Vagina (tissue), 2 donors: ENCODE measurements at regions not wholly inside any gene's neighbourhood (a gene's known extent, or its start where the extent isn't known, plus 50 kb on each side); places are given as distances from the start of the nearest gene placed in this dataset.
"Not testable (repeated sequence)": the region's sequence is repeated elsewhere in the genome, so short reads cannot be mapped to it uniquely, and the experiment has no call there.

Experiments
- DNase-seq, 2 donors: peaks; one replicate each; pipeline ENCODE4 v3.0.0-alpha.2; 2017; ENCODE audit errors: extremely low spot score in 2 of 2
- H3K27ac ChIP-seq: fragments of 200-600 bp; sonication (generic); one replicate; pipeline ENCODE4 v1.5.1; 2019
- H3K27me3 ChIP-seq: fragments of 200-600 bp; sonication (generic); one replicate; pipeline ENCODE4 v1.5.1; 2019
- H3K36me3 ChIP-seq, 2 donors: fragments of 200-600 bp; sonication (generic); one replicate each; pipeline ENCODE4 v1.5.1; 2017 to 2019
- H3K4me1 ChIP-seq: fragments of 200-600 bp; sonication (generic); one replicate; pipeline ENCODE4 v1.5.1; 2019
- H3K4me3 ChIP-seq, 2 donors: fragments of 200-600 bp; sonication (generic); 1 replicate in 1 of 2; 2 replicates in 1 of 2; pipeline ENCODE4 v1.5.1; 2016 to 2019
- H3K9me3 ChIP-seq: fragments of 200-600 bp; sonication (generic); one replicate; pipeline ENCODE4 v1.5.1; 2019
- CTCF ChIP-seq, 3 experiments: fragments of 450-650 bp in 2 of 3; fragments of 200-600 bp in 1 of 3; sonication (generic) in 1 of 3; IDR thresholded peaks; one replicate each; pipeline ENCODE4 v1.5.1; 2017 to 2019; ENCODE audit warnings: antibody characterized with exemption in 3 of 3, mild to moderate bottlenecking in 2 of 3, moderate library complexity in 2 of 3
- POLR2A ChIP-seq, 2 donors: fragments of 450-650 bp; IDR thresholded peaks; one replicate each; pipeline ENCODE4 v1.6.1; 2017; ENCODE audit warnings: antibody characterized with exemption in 2 of 2, mild to moderate bottlenecking in 2 of 2, moderate library complexity in 2 of 2
- POLR2AphosphoS5 ChIP-seq, 2 donors: sonication (generic); formaldehyde crosslinking; IDR thresholded peaks; one replicate each; pipeline ENCODE4 v1.9.0; 2017; ENCODE audit warnings: antibody characterized with exemption in 2 of 2, mild to moderate bottlenecking in 2 of 2, low read depth in 1 of 2; ENCODE audit not compliant: insufficient read depth in 1 of 2
- intact Hi-C: fragments of 100-400 bp; cut with DNase I; formaldehyde crosslinking; loops from one replicate; pipeline ENCODE4 v1.15.1; 2023

GRCh38 chr3:35440826-35441225 is 198.5 kb upstream of the ARPP21 start:
- no peak overlapping the region for H3K4me3 ChIP-seq
- intact Hi-C loops: no loop called here
- DNase-seq: no peak
- no peak overlapping the region for H3K27ac ChIP-seq
- no peaks in the 10 kb centered on the region for H3K36me3 ChIP-seq
- H3K9me3 ChIP-seq: no peaks in the 10 kb centered on the region
- no peak for TF ChIP-seq POLR2AphosphoS5 (IDR thresholded peaks at IDR 0.05; ENCODE audit: insufficient read depth in 1 of 2, low read depth in 1 of 2)
- no peak for TF ChIP-seq POLR2A (IDR thresholded peaks at IDR 0.05)
- no peak for TF ChIP-seq CTCF (IDR thresholded peaks at IDR 0.05)
- no peaks in the 10 kb centered on the region for H3K4me1 ChIP-seq
- H3K27me3 ChIP-seq: no peaks in the 10 kb centered on the region

GRCh38 chr3:35446896-35447295 is 192.4 kb upstream of the ARPP21 start:
- H3K36me3 ChIP-seq: no peaks in the 10 kb centered on the region
- H3K9me3 ChIP-seq: no peaks in the 10 kb centered on the region
- H3K27me3 ChIP-seq: no peaks in the 10 kb centered on the region
- no peak for DNase-seq
- H3K27ac ChIP-seq: no peak overlapping the region
- no peak for TF ChIP-seq POLR2AphosphoS5 (IDR thresholded peaks at IDR 0.05; ENCODE audit: insufficient read depth in 1 of 2, low read depth in 1 of 2)
- no peak for TF ChIP-seq CTCF (IDR thresholded peaks at IDR 0.05)
- no peak for TF ChIP-seq POLR2A (IDR thresholded peaks at IDR 0.05)
- no peaks in the 10 kb centered on the region for H3K4me1 ChIP-seq
- no peak overlapping the region for H3K4me3 ChIP-seq
- intact Hi-C loops: no loop called here

- H3K27ac ChIP-seq: no peak overlapping the region
- H3K4me3 ChIP-seq: no peak overlapping the region
- H3K27me3 ChIP-seq: no peaks in the 10 kb centered on the region
- H3K4me1 ChIP-seq: no peaks in the 10 kb centered on the region
- TF ChIP-seq POLR2AphosphoS5 (IDR thresholded peaks at IDR 0.05; ENCODE audit: insufficient read depth in 1 of 2, low read depth in 1 of 2): no peak
- TF ChIP-seq CTCF (IDR thresholded peaks at IDR 0.05): no peak
- TF ChIP-seq POLR2A (IDR thresholded peaks at IDR 0.05): no peak
- DNase-seq: no peak
- intact Hi-C loops: no loop called here
- H3K36me3 ChIP-seq: no peaks in the 10 kb centered on the region
- H3K9me3 ChIP-seq: no peaks in the 10 kb centered on the region
Observed at GRCh38 chr3:35448121-35448520, 191.2 kb upstream of the ARPP21 start.

- Histone ChIP-seq H3K4me1 (no peaks in the 10 kb centered on the region), H3K27ac (no peak overlapping the region), H3K9me3 (no peaks in the 10 kb centered on the region), H3K36me3 (no peaks in the 10 kb centered on the region), H3K27me3 (no peaks in the 10 kb centered on the region), H3K4me3 (no peak overlapping the region)
- intact Hi-C loops: no loop called here
- DNase-seq: no peak
- TF ChIP-seq POLR2A (IDR thresholded peaks at IDR 0.05): no peak
- TF ChIP-seq POLR2AphosphoS5 (IDR thresholded peaks at IDR 0.05; ENCODE audit: insufficient read depth in 1 of 2, low read depth in 1 of 2): no peak
- no peak for TF ChIP-seq CTCF (IDR thresholded peaks at IDR 0.05)
Observed at GRCh38 chr3:35448681-35449080, 190.6 kb upstream of the ARPP21 start.

GRCh38 chr3:35454819-35455218 is 184.5 kb upstream of the ARPP21 start:
- H3K27me3 ChIP-seq, H3K4me1 ChIP-seq, H3K4me3 ChIP-seq, intact Hi-C loops, H3K27ac ChIP-seq, DNase-seq, H3K36me3 ChIP-seq, H3K9me3 ChIP-seq: not testable (repeated sequence)

GRCh38 chr3:35473956-35474355 is 165.4 kb upstream of the ARPP21 start:
- Histone ChIP-seq H3K27ac (no peak overlapping the region), H3K36me3 (no peaks in the 10 kb centered on the region), H3K9me3 (no peaks in the 10 kb centered on the region), H3K4me3 (no peak overlapping the region), H3K4me1 (no peaks in the 10 kb centered on the region), H3K27me3 (no peaks in the 10 kb centered on the region)
- TF ChIP-seq POLR2A (IDR thresholded peaks at IDR 0.05): no peak
- no peak for TF ChIP-seq POLR2AphosphoS5 (IDR thresholded peaks at IDR 0.05; ENCODE audit: insufficient read depth in 1 of 2, low read depth in 1 of 2)
- TF ChIP-seq CTCF (IDR thresholded peaks at IDR 0.05): no peak
- intact Hi-C loops: no loop called here
- no peak for DNase-seq

GRCh38 chr3:35482566-35482965 is 156.8 kb upstream of the ARPP21 start:
- H3K9me3 ChIP-seq, H3K27me3 ChIP-seq, H3K27ac ChIP-seq, intact Hi-C loops, H3K4me3 ChIP-seq, DNase-seq, H3K4me1 ChIP-seq, H3K36me3 ChIP-seq: not testable (repeated sequence)
